Calu3 (cell line): ENCODE measurements at regions not wholly inside any gene's neighbourhood (a gene's known extent, or its start where the extent isn't known, plus 50 kb on each side); places are given as distances from the start of the nearest gene placed in this dataset.
"Not testable (repeated sequence)": the region's sequence is repeated elsewhere in the genome, so short reads cannot be mapped to it uniquely, and the experiment has no call there.

Experiments
- BruUV-seq: library from RNA; stranded (reverse); fragments of 400-500 nt; replicated peaks from 2 replicates; lab custom pipeline; 2021; lab: Mats Ljungman, UMichigan
- CTCF ChIA-PET: fragments of 300-600 bp; sonication (Branson Sonifier 250); formaldehyde crosslinking; loops from one replicate; lab custom pipeline; 2022; ENCODE audit warnings: antibody characterized with exemption; lab: Charles Lee
- DNase-seq: peaks from one replicate; pipeline ENCODE4 v3.0.0; 2022
- H3K27ac Mint-ChIP-seq: one replicate; pipeline ENCODE4 v1.8.0; 2022; ENCODE audit warnings: mixed read lengths; ENCODE audit not compliant: unreplicated experiment
- H3K27me3 Mint-ChIP-seq: one replicate; pipeline ENCODE4 v1.8.0; 2022; ENCODE audit warnings: mixed read lengths; ENCODE audit not compliant: unreplicated experiment
- H3K36me3 Mint-ChIP-seq: one replicate; pipeline ENCODE4 v1.8.0; 2022; ENCODE audit warnings: mild to moderate bottlenecking, moderate library complexity, mixed read lengths; ENCODE audit not compliant: insufficient read depth, unreplicated experiment
- H3K4me1 Mint-ChIP-seq: one replicate; pipeline ENCODE4 v1.8.0; 2022; ENCODE audit warnings: mild to moderate bottlenecking, low read depth, mixed read lengths; ENCODE audit not compliant: unreplicated experiment
- H3K4me3 Mint-ChIP-seq: one replicate; pipeline ENCODE4 v1.8.0; 2022; ENCODE audit warnings: mild to moderate bottlenecking, low read depth, moderate library complexity, mixed read lengths; ENCODE audit not compliant: unreplicated experiment
- H3K9me3 Mint-ChIP-seq: one replicate; pipeline ENCODE4 v1.8.0; 2022; ENCODE audit warnings: low read depth, mixed read lengths; ENCODE audit not compliant: unreplicated experiment
- CTCF ChIP-seq: fragments of 200-600 bp; IDR thresholded peaks from one replicate; pipeline ENCODE4 v1.8.0; 2022; ENCODE audit warnings: antibody characterized with exemption; ENCODE audit not compliant: unreplicated experiment
- intact Hi-C: fragments of 100-400 bp; cut with micrococcal nuclease; formaldehyde crosslinking; loops from one replicate; pipeline ENCODE4 v1.10.0; 2022; ENCODE audit not compliant: unreplicated experiment

GRCh38 chr13:65287405-65287804 is 1942.7 kb downstream of the PCDH9 start:
- no peak for DNase-seq
- CTCF ChIA-PET = no interaction called here
- H3K4me1 Mint-ChIP-seq = no peaks in the 10 kb centered on the region
- TF ChIP-seq CTCF = no peak
- H3K36me3 Mint-ChIP-seq = no peaks in the 10 kb centered on the region
- H3K27me3 Mint-ChIP-seq = no peaks in the 10 kb centered on the region
- no peaks in the 10 kb centered on the region for H3K9me3 Mint-ChIP-seq
- H3K4me3 Mint-ChIP-seq = no peak overlapping the region
- H3K27ac Mint-ChIP-seq = no peak overlapping the region
- no TSS peak for BruUV-seq
- intact Hi-C loops = no loop called here

- CTCF ChIA-PET = no interaction called here
- no peak for TF ChIP-seq CTCF
- no TSS peak for BruUV-seq
- H3K27me3 Mint-ChIP-seq = no peaks in the 10 kb centered on the region
- no peak overlapping the region for H3K27ac Mint-ChIP-seq
- H3K36me3 Mint-ChIP-seq = no peaks in the 10 kb centered on the region
- H3K9me3 Mint-ChIP-seq = no peaks in the 10 kb centered on the region
- intact Hi-C loops = no loop called here
- H3K4me3 Mint-ChIP-seq = no peak overlapping the region
- no peaks in the 10 kb centered on the region for H3K4me1 Mint-ChIP-seq
- no peak for DNase-seq
Measured at GRCh38 chr13:65275838-65276630, 1954.1 kb downstream of the PCDH9 start.

- no peak overlapping the region for H3K27ac Mint-ChIP-seq
- no peaks in the 10 kb centered on the region for H3K4me1 Mint-ChIP-seq
- no TSS peak for BruUV-seq
- no peak for TF ChIP-seq CTCF
- H3K4me3 Mint-ChIP-seq = no peak overlapping the region
- intact Hi-C loops = no loop called here
- no peaks in the 10 kb centered on the region for H3K36me3 Mint-ChIP-seq
- H3K9me3 Mint-ChIP-seq = no peaks in the 10 kb centered on the region
- DNase-seq = no peak
- no peaks in the 10 kb centered on the region for H3K27me3 Mint-ChIP-seq
- CTCF ChIA-PET = no interaction called here
Measured at GRCh38 chr13:65275108-65275507, 1955.0 kb downstream of the PCDH9 start.

- H3K36me3 Mint-ChIP-seq, H3K4me3 Mint-ChIP-seq, H3K4me1 Mint-ChIP-seq, intact Hi-C loops, CTCF ChIA-PET, H3K27me3 Mint-ChIP-seq, BruUV-seq, H3K27ac Mint-ChIP-seq, H3K9me3 Mint-ChIP-seq, DNase-seq: not testable (repeated sequence)
Measured at GRCh38 chr13:65273811-65274420, 1956.2 kb downstream of the PCDH9 start.

GRCh38 chr13:65268009-65268408 is 1962.1 kb downstream of the PCDH9 start:
- BruUV-seq = no TSS peak
- DNase-seq = no peak
- Mint-ChIP-seq H3K36me3 (no peaks in the 10 kb centered on the region), H3K27ac (no peak overlapping the region), H3K4me1 (no peaks in the 10 kb centered on the region), H3K4me3 (no peak overlapping the region), H3K9me3 (no peaks in the 10 kb centered on the region), H3K27me3 (no peaks in the 10 kb centered on the region)
- CTCF ChIA-PET = no interaction called here
- no peak for TF ChIP-seq CTCF
- intact Hi-C loops = no loop called here
